ENCODE measurements at regions not wholly inside any gene's neighbourhood (a gene's known extent, or its start where the extent isn't known, plus 50 kb on each side); places are given as distances from the start of the nearest gene placed in this dataset.
"Not testable (repeated sequence)": the region's sequence is repeated elsewhere in the genome, so short reads cannot be mapped to it uniquely, and the experiment has no call there.

- Mint-ChIP-seq H3K4me1 (no peaks in the 10 kb centered on the region), H3K27ac (no peak overlapping the region), H3K36me3 (no peaks in the 10 kb centered on the region), H3K4me3 (no peak overlapping the region), H3K27me3 (peaks cover 51% of the 10 kb centered on the region), H3K9me3 (no peaks in the 10 kb centered on the region)
- DNase-seq, result no peak
Measured at GRCh38 chr9:71552480-71552879, 215.8 kb downstream of the CEMIP2 start.

GRCh38 chr9:71549023-71549422, 219.3 kb downstream of the CEMIP2 start:
- Mint-ChIP-seq H3K27me3 (peaks cover 37% of the 10 kb centered on the region), H3K9me3 (no peaks in the 10 kb centered on the region), H3K4me3 (no peak overlapping the region), H3K4me1 (no peaks in the 10 kb centered on the region), H3K27ac (no peak overlapping the region), H3K36me3 (no peaks in the 10 kb centered on the region)
- no peak for DNase-seq

- no peaks in the 10 kb centered on the region for H3K9me3 Mint-ChIP-seq
- H3K27ac Mint-ChIP-seq, result no peak overlapping the region
- no peak overlapping the region for H3K4me3 Mint-ChIP-seq
- no peak for DNase-seq
- H3K36me3 Mint-ChIP-seq, result no peaks in the 10 kb centered on the region
- peaks cover 32% of the 10 kb centered on the region for H3K27me3 Mint-ChIP-seq
- no peaks in the 10 kb centered on the region for H3K4me1 Mint-ChIP-seq
Measured at GRCh38 chr9:71544464-71544863, 223.8 kb downstream of the CEMIP2 start.

GRCh38 chr9:71541436-71541835, 226.9 kb downstream of the CEMIP2 start:
- no peak overlapping the region for H3K4me3 Mint-ChIP-seq
- H3K4me1 Mint-ChIP-seq, result no peaks in the 10 kb centered on the region
- no peaks in the 10 kb centered on the region for H3K9me3 Mint-ChIP-seq
- H3K36me3 Mint-ChIP-seq, result no peaks in the 10 kb centered on the region
- no peak overlapping the region for H3K27ac Mint-ChIP-seq
- no peak for DNase-seq
- H3K27me3 Mint-ChIP-seq, result peaks cover 23% of the 10 kb centered on the region

GRCh38 chr9:71524996-71525580, 243.2 kb downstream of the CEMIP2 start:
- no peak overlapping the region for H3K4me3 Mint-ChIP-seq
- H3K9me3 Mint-ChIP-seq, result no peaks in the 10 kb centered on the region
- H3K27ac Mint-ChIP-seq, result no peak overlapping the region

GRCh38 chr9:71524516-71524915, 243.8 kb downstream of the CEMIP2 start:
- Mint-ChIP-seq H3K9me3 (no peaks in the 10 kb centered on the region), H3K4me1 (no peaks in the 10 kb centered on the region)

More at GRCh38 chr9:71524996-71525580, 243.2 kb downstream of the CEMIP2 start:
- peaks cover 13% of the 10 kb centered on the region for H3K27me3 Mint-ChIP-seq
- DNase-seq, result no peak
- H3K4me1 Mint-ChIP-seq, result no peaks in the 10 kb centered on the region
- H3K36me3 Mint-ChIP-seq, result no peaks in the 10 kb centered on the region

GRCh38 chr9:71521132-71521531, 247.2 kb downstream of the CEMIP2 start:
- no peak overlapping the region for H3K4me3 Mint-ChIP-seq
- no peaks in the 10 kb centered on the region for H3K36me3 Mint-ChIP-seq
- no peak overlapping the region for H3K27ac Mint-ChIP-seq
- no peaks in the 10 kb centered on the region for H3K9me3 Mint-ChIP-seq
- H3K27me3 Mint-ChIP-seq, result peaks cover 20% of the 10 kb centered on the region
- no peaks in the 10 kb centered on the region for H3K4me1 Mint-ChIP-seq
- no peak for DNase-seq

More at GRCh38 chr9:71524516-71524915, 243.8 kb downstream of the CEMIP2 start:
- DNase-seq, result no peak
- Mint-ChIP-seq H3K4me3 (no peak overlapping the region), H3K27ac (no peak overlapping the region), H3K27me3 (peaks cover 13% of the 10 kb centered on the region), H3K36me3 (no peaks in the 10 kb centered on the region)

GRCh38 chr9:71519098-71519696, 249.1 kb downstream of the CEMIP2 start:
- H3K4me3 Mint-ChIP-seq, result no peak overlapping the region
- no peak for DNase-seq
- no peaks in the 10 kb centered on the region for H3K36me3 Mint-ChIP-seq
- no peaks in the 10 kb centered on the region for H3K9me3 Mint-ChIP-seq
- H3K27ac Mint-ChIP-seq, result no peak overlapping the region
- no peaks in the 10 kb centered on the region for H3K4me1 Mint-ChIP-seq
- peaks cover 24% of the 10 kb centered on the region for H3K27me3 Mint-ChIP-seq

GRCh38 chr9:71518045-71518827, 250.1 kb downstream of the CEMIP2 start:
- Mint-ChIP-seq H3K36me3 (no peaks in the 10 kb centered on the region), H3K27me3 (peaks cover 24% of the 10 kb centered on the region), H3K9me3 (no peaks in the 10 kb centered on the region), H3K27ac (no peak overlapping the region), H3K4me1 (no peaks in the 10 kb centered on the region), H3K4me3 (no peak overlapping the region)
- DNase-seq, result no peak

GRCh38 chr9:71515626-71516025, 252.7 kb downstream of the CEMIP2 start:
- H3K36me3 Mint-ChIP-seq, result no peaks in the 10 kb centered on the region
- H3K27me3 Mint-ChIP-seq, result peaks cover 16% of the 10 kb centered on the region
- no peak for DNase-seq
- no peak overlapping the region for H3K27ac Mint-ChIP-seq
- H3K4me3 Mint-ChIP-seq, result no peak overlapping the region
- no peaks in the 10 kb centered on the region for H3K9me3 Mint-ChIP-seq
- no peaks in the 10 kb centered on the region for H3K4me1 Mint-ChIP-seq

GRCh38 chr9:71515107-71515506, 253.2 kb downstream of the CEMIP2 start:
- no peak overlapping the region for H3K4me3 Mint-ChIP-seq
- H3K4me1 Mint-ChIP-seq, result no peaks in the 10 kb centered on the region
- H3K9me3 Mint-ChIP-seq, result no peaks in the 10 kb centered on the region
- no peaks in the 10 kb centered on the region for H3K36me3 Mint-ChIP-seq
- H3K27ac Mint-ChIP-seq, result no peak overlapping the region
- DNase-seq, result no peak
- peaks cover 15% of the 10 kb centered on the region for H3K27me3 Mint-ChIP-seq

- H3K4me3 Mint-ChIP-seq, result no peak overlapping the region
- DNase-seq, result no peak
- no peaks in the 10 kb centered on the region for H3K9me3 Mint-ChIP-seq
- peaks cover 15% of the 10 kb centered on the region for H3K27me3 Mint-ChIP-seq
- no peak overlapping the region for H3K27ac Mint-ChIP-seq
- H3K36me3 Mint-ChIP-seq, result no peaks in the 10 kb centered on the region
- H3K4me1 Mint-ChIP-seq, result no peaks in the 10 kb centered on the region
Measured at GRCh38 chr9:71514344-71514975, 253.9 kb downstream of the CEMIP2 start.

GRCh38 chr9:71509054-71509453, 259.3 kb downstream of the CEMIP2 start:
- DNase-seq, result no peak
- no peaks in the 10 kb centered on the region for H3K4me1 Mint-ChIP-seq
- no peak overlapping the region for H3K27ac Mint-ChIP-seq

GRCh38 chr9:71508141-71508540, 260.2 kb downstream of the CEMIP2 start:
- not testable (repeated sequence) for H3K9me3 Mint-ChIP-seq, H3K27ac Mint-ChIP-seq, H3K4me1 Mint-ChIP-seq, H3K4me3 Mint-ChIP-seq, H3K36me3 Mint-ChIP-seq, DNase-seq
- peaks cover 23% of the 10 kb centered on the region for H3K27me3 Mint-ChIP-seq

More at GRCh38 chr9:71509054-71509453, 259.3 kb downstream of the CEMIP2 start:
- Mint-ChIP-seq H3K27me3 (peaks cover 23% of the 10 kb centered on the region), H3K9me3 (no peaks in the 10 kb centered on the region), H3K36me3 (no peaks in the 10 kb centered on the region), H3K4me3 (no peak overlapping the region)

GRCh38 chr9:71506821-71507220, 261.5 kb downstream of the CEMIP2 start:
- DNase-seq, result no peak
- peaks cover 23% of the 10 kb centered on the region for H3K27me3 Mint-ChIP-seq
- no peaks in the 10 kb centered on the region for H3K36me3 Mint-ChIP-seq
- no peak overlapping the region for H3K4me3 Mint-ChIP-seq
- no peak overlapping the region for H3K27ac Mint-ChIP-seq
- H3K9me3 Mint-ChIP-seq, result no peaks in the 10 kb centered on the region
- H3K4me1 Mint-ChIP-seq, result no peaks in the 10 kb centered on the region
